HEK293 (cell line): ENCODE measurements at regions not wholly inside any gene's neighbourhood (a gene's known extent, or its start where the extent isn't known, plus 50 kb on each side); places are given as distances from the start of the nearest gene placed in this dataset.

Source experiments
- CTCF ChIA-PET: fragments of 350-600 bp; formaldehyde crosslinking; extraction: SDS; loops from one replicate; lab custom pipeline; 2021; ENCODE audit warnings: antibody characterized with exemption; lab: Yijun Ruan, JAX
- POLR2A ChIA-PET: fragments of 300-600 bp; formaldehyde crosslinking; extraction: SDS; loops from one replicate; lab custom pipeline; 2020; ENCODE audit warnings: antibody characterized with exemption, inconsistent platforms; lab: Yijun Ruan, JAX
- H3K27ac ChIP-seq: fragments of 200-500 bp; sonication (Bioruptor generic); 2 replicates; pipeline ENCODE4 v1.5.1; 2014; ENCODE audit warnings: low read depth, low read length, control low read depth, inconsistent platforms; ENCODE audit errors: extremely low read depth
- H3K36me3 ChIP-seq, 2 experiments: fragments of 200-500 bp in 1 of 2; sonication (Bioruptor generic) in 1 of 2; 1 replicate in 1 of 2; 2 replicates in 1 of 2; pipeline ENCODE4 v1.5.1; 2014 to 2017; ENCODE audit warnings: inconsistent platforms in 2 of 2, low read length in 2 of 2; ENCODE audit not compliant: control insufficient read depth in 2 of 2, insufficient read depth in 1 of 2
- H3K4me1 ChIP-seq: fragments of 200-500 bp; sonication (Bioruptor generic); 2 replicates; pipeline ENCODE4 v1.5.1; 2014; ENCODE audit warnings: mild to moderate bottlenecking, low read length, inconsistent platforms; ENCODE audit not compliant: control insufficient read depth, insufficient read depth
- H3K4me3 ChIP-seq: 2 replicates; pipeline ENCODE4 v1.5.1; 2011; ENCODE audit warnings: low read depth, mild to moderate bottlenecking, control low read depth, low read length, moderate library complexity
- H3K9me3 ChIP-seq: fragments of 200-500 bp; sonication (Bioruptor generic); 2 replicates; pipeline ENCODE4 v1.5.1; 2014; ENCODE audit warnings: low read depth, low read length, inconsistent platforms; ENCODE audit not compliant: control insufficient read depth, insufficient read depth
- KLF8 ChIP-seq: fragments of 450-650 bp; formaldehyde crosslinking; IDR thresholded peaks from 2 replicates; pipeline ENCODE4 v1.5.1; 2016; ENCODE audit warnings: missing biosample characterization, missing genetic modification characterization
- OSR2 ChIP-seq: fragments of 450-650 bp; formaldehyde crosslinking; IDR thresholded peaks from 2 replicates; pipeline ENCODE4 v1.5.1; 2016; ENCODE audit warnings: missing biosample characterization, missing genetic modification characterization
- PRDM10 ChIP-seq: fragments of 450-650 bp; formaldehyde crosslinking; IDR thresholded peaks from 2 replicates; pipeline ENCODE4 v1.5.1; 2016; ENCODE audit warnings: missing biosample characterization, missing genetic modification characterization
- RBAK ChIP-seq: fragments of 450-650 bp; formaldehyde crosslinking; IDR thresholded peaks from 2 replicates; pipeline ENCODE4 v1.5.1; 2016; ENCODE audit warnings: missing biosample characterization, missing genetic modification characterization
- REPIN1 ChIP-seq: fragments of 450-650 bp; formaldehyde crosslinking; IDR thresholded peaks from 2 replicates; pipeline ENCODE4 v1.5.1; 2017; ENCODE audit warnings: missing biosample characterization, missing genetic modification characterization, low read depth
- SCRT2 ChIP-seq: fragments of 450-650 bp; formaldehyde crosslinking; IDR thresholded peaks from 2 replicates; pipeline ENCODE4 v1.5.1; 2016; ENCODE audit warnings: missing biosample characterization, missing genetic modification characterization
- ZFHX2 ChIP-seq: fragments of 450-650 bp; formaldehyde crosslinking; conservative IDR thresholded peaks from 2 replicates; pipeline ENCODE4 v1.5.1; 2016; ENCODE audit warnings: missing biosample characterization, missing genetic modification characterization
- ZNF148 ChIP-seq: fragments of 450-650 bp; formaldehyde crosslinking; IDR thresholded peaks from 2 replicates; pipeline ENCODE4 v1.5.0; 2017; ENCODE audit warnings: missing biosample characterization, missing genetic modification characterization, borderline replicate concordance
- ZNF19 ChIP-seq: fragments of 450-650 bp; formaldehyde crosslinking; IDR thresholded peaks from 2 replicates; pipeline ENCODE4; 2016; ENCODE audit warnings: missing biosample characterization, missing genetic modification characterization, low read depth
- ZNF239 ChIP-seq: fragments of 450-650 bp; formaldehyde crosslinking; IDR thresholded peaks from 2 replicates; pipeline ENCODE4 v1.5.1; 2016; ENCODE audit warnings: missing biosample characterization, missing genetic modification characterization
- ZNF24 ChIP-seq: fragments of 450-650 bp; formaldehyde crosslinking; IDR thresholded peaks from 2 replicates; pipeline ENCODE4 v1.5.1; 2016; ENCODE audit warnings: missing biosample characterization, missing genetic modification characterization
- ZNF280D ChIP-seq: fragments of 450-650 bp; formaldehyde crosslinking; IDR thresholded peaks from 2 replicates; pipeline ENCODE4 v1.5.1; 2016; ENCODE audit warnings: missing biosample characterization, missing genetic modification characterization
- ZNF488 ChIP-seq: fragments of 450-650 bp; formaldehyde crosslinking; IDR thresholded peaks from 2 replicates; pipeline ENCODE4 v1.5.1; 2016; ENCODE audit warnings: missing biosample characterization, missing genetic modification characterization
- ZNF549 ChIP-seq: fragments of 450-650 bp; IDR thresholded peaks from 2 replicates; pipeline ENCODE4 v1.5.1; 2018; ENCODE audit warnings: missing biosample characterization, missing genetic modification characterization, mild to moderate bottlenecking, inconsistent platforms, moderate library complexity
- ZNF555 ChIP-seq: fragments of 450-650 bp; formaldehyde crosslinking; conservative IDR thresholded peaks from 2 replicates; pipeline ENCODE4 v1.5.1; 2017; ENCODE audit warnings: missing biosample characterization, mild to moderate bottlenecking, missing genetic modification characterization, inconsistent platforms
- ZNF558 ChIP-seq: fragments of 450-650 bp; formaldehyde crosslinking; IDR thresholded peaks from 2 replicates; pipeline ENCODE4 v1.5.1; 2016; ENCODE audit warnings: missing biosample characterization, missing genetic modification characterization
- ZNF621 ChIP-seq: fragments of 450-650 bp; formaldehyde crosslinking; IDR thresholded peaks from 2 replicates; pipeline ENCODE4 v1.5.1; 2017; ENCODE audit warnings: missing biosample characterization, missing genetic modification characterization
- ZNF777 ChIP-seq: fragments of 450-650 bp; formaldehyde crosslinking; IDR thresholded peaks from 2 replicates; pipeline ENCODE4 v1.5.1; 2017; ENCODE audit warnings: missing biosample characterization, missing genetic modification characterization, borderline replicate concordance
- ZNF837 ChIP-seq: fragments of 450-650 bp; formaldehyde crosslinking; IDR thresholded peaks from 2 replicates; pipeline ENCODE4 v1.5.1; 2016; ENCODE audit warnings: missing biosample characterization, missing genetic modification characterization
- ZXDB ChIP-seq: fragments of 450-650 bp; formaldehyde crosslinking; IDR thresholded peaks from 2 replicates; pipeline ENCODE4 v1.5.1; 2016; ENCODE audit warnings: missing biosample characterization, missing genetic modification characterization

GRCh38 chr2:106965611-106966010 is 79.6 kb upstream of the ST6GAL2 start (continued):
- TF ChIP-seq ZNF148 (tag by site-specific recombination) (no peak), ZFHX2 (tag by site-specific recombination) (no peak), ZNF777 (no peak), ZNF558 (no peak), ZXDB (tag by site-specific recombination) (no peak), ZNF621 (no peak), ZNF19 (no peak)

- no peak overlapping the region for H3K27ac ChIP-seq
- ChIA-PET CTCF (no interaction called here), POLR2A (no interaction called here)
- H3K36me3 ChIP-seq, result no peaks in the 10 kb centered on the region
- no peak overlapping the region for H3K4me3 ChIP-seq
- H3K4me1 ChIP-seq, result no peaks in the 10 kb centered on the region
- TF ChIP-seq OSR2 (no peak), RBAK (tag by site-specific recombination) (no peak), ZNF837 (tag by site-specific recombination) (no peak)
- no peaks in the 10 kb centered on the region for H3K9me3 ChIP-seq
Measured at GRCh38 chr2:106969777-106970176, 83.8 kb upstream of the ST6GAL2 start.

GRCh38 chr2:106970471-106971261 is 84.7 kb upstream of the ST6GAL2 start:
- Histone ChIP-seq H3K4me3 (no peak overlapping the region), H3K4me1 (no peaks in the 10 kb centered on the region), H3K36me3 (no peaks in the 10 kb centered on the region), H3K9me3 (no peaks in the 10 kb centered on the region), H3K27ac (no peak overlapping the region)
- POLR2A ChIA-PET, result no interaction called here
- TF ChIP-seq ZNF24 (tag by site-specific recombination) (no peak), PRDM10 (peak; percentile 63)
- CTCF ChIA-PET, result no interaction called here

GRCh38 chr2:106972782-106973181 is 86.8 kb upstream of the ST6GAL2 start:
- H3K9me3 ChIP-seq, result no peaks in the 10 kb centered on the region
- H3K36me3 ChIP-seq, result no peaks in the 10 kb centered on the region
- POLR2A ChIA-PET, result no interaction called here
- H3K27ac ChIP-seq, result no peak overlapping the region
- no peak overlapping the region for H3K4me3 ChIP-seq
- CTCF ChIA-PET, result no interaction called here
- H3K4me1 ChIP-seq, result no peaks in the 10 kb centered on the region
- no peak for TF ChIP-seq ZNF549 (tag by site-specific recombination)
- TF ChIP-seq ZNF555 (tag by site-specific recombination), result no peak
- TF ChIP-seq SCRT2, result no peak
- no peak for TF ChIP-seq ZNF280D (tag by site-specific recombination)
- TF ChIP-seq KLF8 (tag by site-specific recombination), result no peak
- no peak for TF ChIP-seq ZNF488 (tag by site-specific recombination)
- no peak for TF ChIP-seq ZNF239
- TF ChIP-seq REPIN1, result no peak
